ENCODE measurements at regions not wholly inside any gene's neighbourhood (a gene's known extent, or its start where the extent isn't known, plus 50 kb on each side); places are given as distances from the start of the nearest gene placed in this dataset.

- Histone ChIP-seq H3K36me3 (ENCODE audit: insufficient read depth, low read length) (no peaks in the 10 kb centered on the region), H3K9me3 (replicated peaks; ENCODE audit: low read length) (no peaks in the 10 kb centered on the region), H3K4me2 (ENCODE audit: low read length) (no peak overlapping the region), H3K4me3 (ENCODE audit: low read length) (no peak overlapping the region), H3K27me3 (ENCODE audit: control insufficient read depth, insufficient read depth, low read length) (no peaks in the 10 kb centered on the region), H3K9ac (ENCODE audit: low read depth, low read length) (no peak overlapping the region), H3K4me1 (ENCODE audit: control insufficient read depth, insufficient read depth, low read length) (no peaks in the 10 kb centered on the region)
Observed at GRCh38 chr13:63377986-63378385, 1962.3 kb upstream of the PCDH20 start.

GRCh38 chr13:63370101-63370500 lies 1954.5 kb upstream of the PCDH20 start:
- Histone ChIP-seq H3K9ac (ENCODE audit: low read depth, low read length) (no peak overlapping the region), H3K4me2 (ENCODE audit: low read length) (no peak overlapping the region), H3K36me3 (ENCODE audit: insufficient read depth, low read length) (no peaks in the 10 kb centered on the region), H3K9me3 (replicated peaks; ENCODE audit: low read length) (no peaks in the 10 kb centered on the region), H3K27me3 (ENCODE audit: control insufficient read depth, insufficient read depth, low read length) (no peaks in the 10 kb centered on the region), H3K4me3 (ENCODE audit: low read length) (no peak overlapping the region), H3K4me1 (ENCODE audit: control insufficient read depth, insufficient read depth, low read length) (no peaks in the 10 kb centered on the region)

GRCh38 chr13:63367522-63368198 lies 1952.0 kb upstream of the PCDH20 start:
- Histone ChIP-seq H3K4me3 (ENCODE audit: low read length) (no peak overlapping the region), H3K4me1 (ENCODE audit: control insufficient read depth, insufficient read depth, low read length) (no peaks in the 10 kb centered on the region), H3K4me2 (ENCODE audit: low read length) (no peak overlapping the region), H3K9me3 (replicated peaks; ENCODE audit: low read length) (no peaks in the 10 kb centered on the region), H3K27me3 (ENCODE audit: control insufficient read depth, insufficient read depth, low read length) (no peaks in the 10 kb centered on the region), H3K9ac (ENCODE audit: low read depth, low read length) (no peak overlapping the region), H3K36me3 (ENCODE audit: insufficient read depth, low read length) (no peaks in the 10 kb centered on the region)

- no peak overlapping the region for H3K9ac ChIP-seq (ENCODE audit: low read depth, low read length)
- no peak overlapping the region for H3K4me2 ChIP-seq (ENCODE audit: low read length)
- no peak overlapping the region for H3K4me3 ChIP-seq (ENCODE audit: low read length)
- H3K27me3 ChIP-seq (ENCODE audit: control insufficient read depth, insufficient read depth, low read length), result no peaks in the 10 kb centered on the region
- no peaks in the 10 kb centered on the region for H3K4me1 ChIP-seq (ENCODE audit: control insufficient read depth, insufficient read depth, low read length)
- H3K36me3 ChIP-seq (ENCODE audit: insufficient read depth, low read length), result no peaks in the 10 kb centered on the region
- no peaks in the 10 kb centered on the region for H3K9me3 ChIP-seq (replicated peaks; ENCODE audit: low read length)
Observed at GRCh38 chr13:63364159-63364558, 1948.5 kb upstream of the PCDH20 start.

- no peak overlapping the region for H3K9ac ChIP-seq (ENCODE audit: low read depth, low read length)
- no peaks in the 10 kb centered on the region for H3K27me3 ChIP-seq (ENCODE audit: control insufficient read depth, insufficient read depth, low read length)
- no peaks in the 10 kb centered on the region for H3K36me3 ChIP-seq (ENCODE audit: insufficient read depth, low read length)
- no peaks in the 10 kb centered on the region for H3K9me3 ChIP-seq (replicated peaks; ENCODE audit: low read length)
- no peaks in the 10 kb centered on the region for H3K4me1 ChIP-seq (ENCODE audit: control insufficient read depth, insufficient read depth, low read length)
- H3K4me2 ChIP-seq (ENCODE audit: low read length), result no peak overlapping the region
- no peak overlapping the region for H3K4me3 ChIP-seq (ENCODE audit: low read length)
Observed at GRCh38 chr13:63351533-63351932, 1935.9 kb upstream of the PCDH20 start.

- Histone ChIP-seq H3K4me1 (ENCODE audit: control insufficient read depth, insufficient read depth, low read length) (no peaks in the 10 kb centered on the region), H3K27me3 (ENCODE audit: control insufficient read depth, insufficient read depth, low read length) (no peaks in the 10 kb centered on the region), H3K9ac (ENCODE audit: low read depth, low read length) (no peak overlapping the region), H3K9me3 (replicated peaks; ENCODE audit: low read length) (no peaks in the 10 kb centered on the region), H3K4me2 (ENCODE audit: low read length) (no peak overlapping the region), H3K36me3 (ENCODE audit: insufficient read depth, low read length) (no peaks in the 10 kb centered on the region), H3K4me3 (ENCODE audit: low read length) (no peak overlapping the region)
Observed at GRCh38 chr13:63351081-63351480, 1935.4 kb upstream of the PCDH20 start.

GRCh38 chr13:63345835-63346234 lies 1930.2 kb upstream of the PCDH20 start:
- no peak overlapping the region for H3K4me2 ChIP-seq (ENCODE audit: low read length)
- no peaks in the 10 kb centered on the region for H3K27me3 ChIP-seq (ENCODE audit: control insufficient read depth, insufficient read depth, low read length)
- no peaks in the 10 kb centered on the region for H3K4me1 ChIP-seq (ENCODE audit: control insufficient read depth, insufficient read depth, low read length)
- H3K9ac ChIP-seq (ENCODE audit: low read depth, low read length), result no peak overlapping the region
- H3K9me3 ChIP-seq (replicated peaks; ENCODE audit: low read length), result no peaks in the 10 kb centered on the region
- H3K36me3 ChIP-seq (ENCODE audit: insufficient read depth, low read length), result no peaks in the 10 kb centered on the region
- no peak overlapping the region for H3K4me3 ChIP-seq (ENCODE audit: low read length)

GRCh38 chr13:63344711-63345110 lies 1929.1 kb upstream of the PCDH20 start:
- H3K27me3 ChIP-seq (ENCODE audit: control insufficient read depth, insufficient read depth, low read length), result no peaks in the 10 kb centered on the region
- no peaks in the 10 kb centered on the region for H3K4me1 ChIP-seq (ENCODE audit: control insufficient read depth, insufficient read depth, low read length)
- H3K36me3 ChIP-seq (ENCODE audit: insufficient read depth, low read length), result no peaks in the 10 kb centered on the region
- no peak overlapping the region for H3K4me2 ChIP-seq (ENCODE audit: low read length)
- H3K9ac ChIP-seq (ENCODE audit: low read depth, low read length), result no peak overlapping the region
- no peak overlapping the region for H3K4me3 ChIP-seq (ENCODE audit: low read length)
- H3K9me3 ChIP-seq (replicated peaks; ENCODE audit: low read length), result no peaks in the 10 kb centered on the region

- H3K9ac ChIP-seq (ENCODE audit: low read depth, low read length), result no peak overlapping the region
- H3K36me3 ChIP-seq (ENCODE audit: insufficient read depth, low read length), result no peaks in the 10 kb centered on the region
- no peaks in the 10 kb centered on the region for H3K27me3 ChIP-seq (ENCODE audit: control insufficient read depth, insufficient read depth, low read length)
- H3K9me3 ChIP-seq (replicated peaks; ENCODE audit: low read length), result no peaks in the 10 kb centered on the region
- H3K4me1 ChIP-seq (ENCODE audit: control insufficient read depth, insufficient read depth, low read length), result no peaks in the 10 kb centered on the region
- H3K4me2 ChIP-seq (ENCODE audit: low read length), result no peak overlapping the region
- no peak overlapping the region for H3K4me3 ChIP-seq (ENCODE audit: low read length)
Observed at GRCh38 chr13:63337921-63338320, 1922.3 kb upstream of the PCDH20 start.

GRCh38 chr13:63337041-63337440 lies 1921.4 kb upstream of the PCDH20 start:
- Histone ChIP-seq H3K9me3 (replicated peaks; ENCODE audit: low read length) (no peaks in the 10 kb centered on the region), H3K36me3 (ENCODE audit: insufficient read depth, low read length) (no peaks in the 10 kb centered on the region), H3K4me2 (ENCODE audit: low read length) (no peak overlapping the region), H3K4me3 (ENCODE audit: low read length) (no peak overlapping the region), H3K9ac (ENCODE audit: low read depth, low read length) (no peak overlapping the region), H3K27me3 (ENCODE audit: control insufficient read depth, insufficient read depth, low read length) (no peaks in the 10 kb centered on the region), H3K4me1 (ENCODE audit: control insufficient read depth, insufficient read depth, low read length) (no peaks in the 10 kb centered on the region)

- no peaks in the 10 kb centered on the region for H3K4me1 ChIP-seq (ENCODE audit: control insufficient read depth, insufficient read depth, low read length)
- H3K9me3 ChIP-seq (replicated peaks; ENCODE audit: low read length), result no peaks in the 10 kb centered on the region
- H3K9ac ChIP-seq (ENCODE audit: low read depth, low read length), result no peak overlapping the region
- H3K4me3 ChIP-seq (ENCODE audit: low read length), result no peak overlapping the region
- no peaks in the 10 kb centered on the region for H3K27me3 ChIP-seq (ENCODE audit: control insufficient read depth, insufficient read depth, low read length)
- no peak overlapping the region for H3K4me2 ChIP-seq (ENCODE audit: low read length)
- no peaks in the 10 kb centered on the region for H3K36me3 ChIP-seq (ENCODE audit: insufficient read depth, low read length)
Observed at GRCh38 chr13:63336549-63336948, 1920.9 kb upstream of the PCDH20 start.

- no peaks in the 10 kb centered on the region for H3K36me3 ChIP-seq (ENCODE audit: insufficient read depth, low read length)
Observed at GRCh38 chr13:63327584-63327983, 1911.9 kb upstream of the PCDH20 start.

More at GRCh38 chr13:63327584-63327983, 1911.9 kb upstream of the PCDH20 start:
- Histone ChIP-seq H3K27me3 (ENCODE audit: control insufficient read depth, insufficient read depth, low read length) (no peaks in the 10 kb centered on the region), H3K9ac (ENCODE audit: low read depth, low read length) (no peak overlapping the region), H3K4me3 (ENCODE audit: low read length) (no peak overlapping the region), H3K4me2 (ENCODE audit: low read length) (no peak overlapping the region), H3K4me1 (ENCODE audit: control insufficient read depth, insufficient read depth, low read length) (no peaks in the 10 kb centered on the region), H3K9me3 (replicated peaks; ENCODE audit: low read length) (no peaks in the 10 kb centered on the region)

Measured in skeletal muscle satellite cell (primary cell).